Upper lobe of left lung (tissue), 6 donors: ENCODE measurements at regions not wholly inside any gene's neighbourhood (a gene's known extent, or its start where the extent isn't known, plus 50 kb on each side); places are given as distances from the start of the nearest gene placed in this dataset.
A peak's percentile ranks its signal among the peaks of the same experiment; 100 is the strongest.

ENCODE experiments used
- ATAC-seq, 2 donors: fragments of 200-7000 bp; cut with Tn5 transposase; one replicate each; pipeline ENCODE4 v1.9.1; 2022; ENCODE audit warnings: mild to moderate bottlenecking in 2 of 2, moderate library complexity in 2 of 2; ENCODE audit not compliant: low FRiP score in 2 of 2
- DNase-seq, 2 donors: peaks; one replicate each; pipeline ENCODE4 v3.0.0-alpha.2; 2019 to 2020
- H3K27ac ChIP-seq, 4 donors: fragments of 200-600 bp; sonication (generic); one replicate each; pipeline ENCODE4 v1.5.1; 2016 to 2019
- H3K27me3 ChIP-seq, 4 donors: fragments of 200-600 bp; sonication (generic); one replicate each; pipeline ENCODE4 v1.5.1; 2017 to 2019
- H3K36me3 ChIP-seq, 4 donors: fragments of 200-600 bp; sonication (generic); one replicate each; pipeline ENCODE4 v1.5.1; 2016 to 2019
- H3K4me1 ChIP-seq, 4 donors: fragments of 200-600 bp; sonication (generic); one replicate each; pipeline ENCODE4 v1.5.1; 2018 to 2019
- H3K4me3 ChIP-seq, 4 donors: fragments of 200-600 bp; sonication (generic); one replicate each; pipeline ENCODE4 v1.5.1; 2017 to 2019; ENCODE audit warnings: mild to moderate bottlenecking in 2 of 4, moderate library complexity in 1 of 4
- H3K9me3 ChIP-seq, 4 donors: fragments of 200-600 bp; sonication (generic); one replicate each; pipeline ENCODE4 v1.5.1; 2018 to 2019
- CTCF ChIP-seq, 6 experiments: fragments of 450-650 bp in 4 of 6; fragments of 200-600 bp in 2 of 6; sonication (generic) in 2 of 6; IDR thresholded peaks; one replicate each; pipeline ENCODE4 v1.5.1; 2016 to 2019; ENCODE audit warnings: antibody characterized with exemption in 6 of 6
- EP300 ChIP-seq, 4 donors: sonication (generic); formaldehyde crosslinking; IDR thresholded peaks; one replicate each; pipeline ENCODE4 v1.5.1; 2017; ENCODE audit warnings: antibody characterized with exemption in 4 of 4, control low read depth in 2 of 4
- POLR2A ChIP-seq, 4 donors: fragments of 450-650 bp; IDR thresholded peaks; one replicate each; pipeline ENCODE4 v1.5.1; 2016 to 2017; ENCODE audit warnings: antibody characterized with exemption in 4 of 4, mild to moderate bottlenecking in 2 of 4
- POLR2AphosphoS5 ChIP-seq, 2 donors: sonication (generic); formaldehyde crosslinking; IDR thresholded peaks; one replicate each; pipeline ENCODE4 v1.5.1; 2017; ENCODE audit warnings: antibody characterized with exemption in 2 of 2
- WGBS, 2 donors: methylation state at CpG; one replicate each; pipeline ENCODE4 v1.1.5; 2017 to 2018; 5-methylcytosine and 5-hydroxymethylcytosine counted together
- donor health status: DM: no; HTN: no; CAD: no; lungs with moderate emphysema.
- donor health status: DM: no; HTN: yes; CAD: no; lungs with severe emphysema.

GRCh38 chr2:239857591-239857990 is 167.6 kb downstream of the NDUFA10 start:
- H3K9me3 ChIP-seq = no peaks in the 10 kb centered on the region
- no peaks in the 10 kb centered on the region for H3K36me3 ChIP-seq
- 82 to 100% methylated on average over 1 of the region's 1 CpG for WGBS, 2 donors
- no peak overlapping the region for H3K27ac ChIP-seq
- no peak overlapping the region for H3K4me3 ChIP-seq
- no peaks in the 10 kb centered on the region for H3K27me3 ChIP-seq
- TF ChIP-seq POLR2A (IDR thresholded peaks at IDR 0.05) (no peak), CTCF (IDR thresholded peaks at IDR 0.05) (no peak), EP300 (IDR thresholded peaks at IDR 0.05) (no peak), POLR2AphosphoS5 (IDR thresholded peaks at IDR 0.05) (no peak)
- DNase-seq = no peak
- ATAC-seq = no peak
- no peaks in the 10 kb centered on the region for H3K4me1 ChIP-seq

DNA sequence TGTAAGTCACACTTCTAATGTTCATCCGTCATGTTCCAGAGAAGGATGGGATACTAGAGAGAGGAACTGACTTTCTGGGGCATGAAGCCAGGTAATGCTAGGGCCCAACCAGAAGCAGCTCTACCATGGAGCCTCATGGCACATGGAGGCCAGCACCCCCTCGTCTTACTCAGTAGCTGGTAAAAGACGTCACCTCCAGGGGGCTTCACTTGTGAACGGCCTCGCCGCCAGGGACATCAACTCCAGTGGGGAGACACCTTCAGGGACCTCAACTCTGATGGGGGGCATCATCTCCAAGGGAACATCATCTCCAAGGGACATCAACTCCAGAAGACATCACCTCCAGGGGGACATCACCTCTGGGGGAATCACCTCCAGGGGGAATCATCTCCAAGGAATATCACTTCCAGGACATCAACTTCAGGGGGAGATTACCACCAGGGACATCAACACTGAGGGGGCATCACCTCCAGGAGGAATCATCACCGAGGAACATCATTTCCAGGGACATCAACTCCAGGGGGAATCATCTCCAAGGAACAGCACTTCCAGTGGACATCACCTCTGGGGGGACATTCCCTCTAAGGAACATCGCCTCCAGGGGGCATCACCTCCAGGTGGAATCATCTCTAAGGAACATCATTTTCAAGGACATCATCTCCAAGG is 168.4 kb downstream of the NDUFA10 start:
- Histone ChIP-seq H3K36me3 (no peaks in the 10 kb centered on the region), H3K4me1 (no peaks in the 10 kb centered on the region), H3K9me3 (no peaks in the 10 kb centered on the region), H3K4me3 (no peak overlapping the region), H3K27ac (no peak overlapping the region), H3K27me3 (no peaks in the 10 kb centered on the region)
- WGBS, 2 donors = 93 to 95% methylated on average over 5 to 8 of the region's 8 CpGs
- DNase-seq (no peak), ATAC-seq (no peak)
- TF ChIP-seq POLR2A (IDR thresholded peaks at IDR 0.05) (no peak), EP300 (IDR thresholded peaks at IDR 0.05) (no peak), POLR2AphosphoS5 (IDR thresholded peaks at IDR 0.05) (no peak), CTCF (IDR thresholded peaks at IDR 0.05) (no peak)

DNA sequence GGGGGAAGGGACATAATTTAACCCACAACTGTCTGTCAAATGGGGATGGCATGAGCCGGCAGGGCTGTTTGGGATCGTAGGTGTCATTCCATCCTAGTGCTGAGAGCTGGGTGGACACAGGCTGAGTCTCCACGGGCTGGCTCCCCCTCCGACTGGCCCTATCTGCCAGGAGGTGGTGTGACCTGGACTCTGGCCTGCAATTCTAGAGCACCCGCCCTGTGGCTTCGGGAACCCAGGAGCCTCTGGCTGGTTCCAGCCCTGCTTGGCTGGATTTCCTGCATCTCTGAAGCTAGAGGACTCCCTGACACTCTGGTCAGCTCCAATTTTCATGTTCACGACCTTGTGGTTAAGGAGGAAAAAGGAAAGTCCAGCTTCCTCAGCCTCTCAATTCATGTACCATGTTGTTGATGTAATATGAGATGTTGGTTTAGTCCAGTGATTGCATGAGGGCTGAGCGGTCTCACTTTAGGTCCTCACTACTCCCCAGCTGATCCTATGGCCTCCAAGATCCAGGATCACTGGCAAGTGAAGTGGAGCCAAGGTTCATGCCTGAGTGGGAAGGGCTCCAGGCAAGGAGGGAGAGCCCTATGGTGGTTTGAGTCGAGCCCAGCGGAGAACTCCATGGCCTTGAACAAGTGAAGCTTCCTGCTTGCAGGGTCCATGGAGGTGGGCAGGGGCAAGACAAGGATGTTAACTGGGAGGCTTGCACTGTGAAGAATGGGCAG is 169.1 kb downstream of the NDUFA10 start:
- no peak overlapping the region for H3K27ac ChIP-seq
- no peak for TF ChIP-seq POLR2A (IDR thresholded peaks at IDR 0.05)
- no peak for TF ChIP-seq CTCF (IDR thresholded peaks at IDR 0.05)
- TF ChIP-seq POLR2AphosphoS5 (IDR thresholded peaks at IDR 0.05) = no peak
- no peaks in the 10 kb centered on the region for H3K27me3 ChIP-seq
- no peaks in the 10 kb centered on the region for H3K4me1 ChIP-seq
- H3K9me3 ChIP-seq = peaks cover 0 to 3% (median 0%) of the 10 kb centered on the region in 4 donors
- 79 to 97% methylated on average over 6 to 10 of the region's 10 CpGs for WGBS, 2 donors
- H3K4me3 ChIP-seq = no peak overlapping the region
- ATAC-seq (peak in 1 of 2 donors; percentile 62), DNase-seq (no peak)
- H3K36me3 ChIP-seq = no peaks in the 10 kb centered on the region

DNA sequence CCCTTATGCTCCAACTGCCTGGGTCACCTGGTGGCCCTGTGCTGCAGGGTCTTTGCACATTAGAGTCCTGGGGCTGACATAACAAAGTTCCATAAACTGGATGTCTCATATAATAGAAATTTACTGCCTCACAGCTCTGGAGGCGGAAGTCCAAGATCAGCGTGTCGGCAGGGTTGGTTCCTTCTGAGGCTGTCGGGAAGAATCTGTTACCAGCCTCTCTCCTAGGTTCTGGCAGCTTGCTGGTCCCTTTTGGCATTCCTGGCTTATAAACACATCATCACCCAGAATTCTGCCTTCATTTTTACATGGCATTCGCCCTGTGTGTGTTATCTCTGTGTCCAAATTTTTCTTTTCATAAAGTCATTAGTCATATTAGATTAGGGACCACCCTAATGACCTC is 170.5 kb downstream of the NDUFA10 start:
- ATAC-seq (peak in 1 of 2 donors; percentile 38), DNase-seq (no peak)
- Histone ChIP-seq H3K9me3 (peaks cover 0 to 15% (median 5%) of the 10 kb centered on the region in 4 donors), H3K4me1 (no peaks in the 10 kb centered on the region), H3K27ac (no peak overlapping the region), H3K36me3 (no peaks in the 10 kb centered on the region), H3K4me3 (no peak overlapping the region), H3K27me3 (no peaks in the 10 kb centered on the region)
- TF ChIP-seq CTCF (IDR thresholded peaks at IDR 0.05) (no peak), POLR2A (IDR thresholded peaks at IDR 0.05) (no peak), EP300 (IDR thresholded peaks at IDR 0.05) (no peak), POLR2AphosphoS5 (IDR thresholded peaks at IDR 0.05) (no peak)
- 92 to 93% methylated on average over 5 of the region's 5 CpGs for WGBS, 2 donors
